Cardiac muscle cell (in vitro differentiated cells and primary cell): ENCODE measurements at regions not wholly inside any gene's neighbourhood (a gene's known extent, or its start where the extent isn't known, plus 50 kb on each side); places are given as distances from the start of the nearest gene placed in this dataset.

ENCODE experiments used
- DNase-seq, 2 donors: peaks; one replicate each; pipeline versions ENCODE4 v3.0.0 to v3.0.0-alpha.2; 2010 to 2017; ENCODE audit warnings: low read depth in 1 of 2, low spot score in 1 of 2
- H3K27ac ChIP-seq: fragments of 200-600 bp; sonication (generic); 2 replicates; pipeline ENCODE4 v1.5.1; 2016
- H3K27me3 ChIP-seq: fragments of 200-600 bp; sonication (generic); 2 replicates; pipeline ENCODE4 v1.6.0; 2016; ENCODE audit warnings: control low read depth
- H3K36me3 ChIP-seq: fragments of 200-600 bp; sonication (generic); 2 replicates; pipeline ENCODE4 v1.5.1; 2016; ENCODE audit warnings: control low read depth
- H3K4me1 ChIP-seq: fragments of 200-600 bp; sonication (generic); 2 replicates; pipeline ENCODE4 v1.8.1; 2017; ENCODE audit warnings: low read depth, mild to moderate bottlenecking, mixed run types
- H3K4me3 ChIP-seq: fragments of 200-600 bp; sonication (generic); 2 replicates; pipeline ENCODE4 v1.5.1; 2016; ENCODE audit warnings: mild to moderate bottlenecking
- H3K9me3 ChIP-seq: fragments of 200-600 bp; sonication (generic); 2 replicates; pipeline ENCODE4 v1.5.1; 2017; ENCODE audit warnings: low read depth, mild to moderate bottlenecking, control low read depth
- TF ChIP-seq, protein P1 (sequence below): IDR thresholded peaks from 2 replicates; pipeline ENCODE4 v1.5.1; 2012; ENCODE audit warnings: low read depth, mild to moderate bottlenecking, low read length

DNA sequence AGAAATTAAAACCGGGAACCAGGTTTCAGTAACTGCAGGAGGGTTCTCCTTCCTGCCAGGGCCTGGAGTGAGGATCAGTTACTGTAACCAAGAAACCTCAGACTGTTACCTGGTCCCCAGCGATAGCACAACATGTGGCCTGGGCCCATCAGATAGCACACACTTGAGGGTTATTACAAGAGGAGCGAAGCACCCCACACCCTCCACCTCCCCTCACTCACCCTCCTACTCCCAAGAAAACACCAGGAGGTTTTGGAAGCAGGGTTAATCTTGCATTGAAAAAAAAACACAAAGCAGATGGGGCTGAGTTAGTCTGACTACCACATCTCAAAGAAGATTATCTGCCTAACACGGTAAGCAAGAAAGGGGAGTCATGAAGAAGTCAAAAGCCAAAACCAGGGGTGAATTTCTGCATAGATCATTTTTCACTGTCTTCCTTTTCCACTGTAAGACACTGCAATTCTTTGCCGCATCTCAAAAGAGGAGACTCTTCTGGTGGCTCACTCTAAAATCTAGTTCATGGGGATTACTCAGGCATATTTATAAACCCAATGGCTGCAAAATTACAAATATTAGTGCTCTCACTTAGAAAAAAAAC lies 75.9 kb upstream of the DOCK9 start:
- peaks cover 7% of the 10 kb centered on the region for H3K4me1 ChIP-seq
- H3K4me3 ChIP-seq = no peak overlapping the region
- H3K36me3 ChIP-seq = no peaks in the 10 kb centered on the region
- TF ChIP-seq, protein P1, sequence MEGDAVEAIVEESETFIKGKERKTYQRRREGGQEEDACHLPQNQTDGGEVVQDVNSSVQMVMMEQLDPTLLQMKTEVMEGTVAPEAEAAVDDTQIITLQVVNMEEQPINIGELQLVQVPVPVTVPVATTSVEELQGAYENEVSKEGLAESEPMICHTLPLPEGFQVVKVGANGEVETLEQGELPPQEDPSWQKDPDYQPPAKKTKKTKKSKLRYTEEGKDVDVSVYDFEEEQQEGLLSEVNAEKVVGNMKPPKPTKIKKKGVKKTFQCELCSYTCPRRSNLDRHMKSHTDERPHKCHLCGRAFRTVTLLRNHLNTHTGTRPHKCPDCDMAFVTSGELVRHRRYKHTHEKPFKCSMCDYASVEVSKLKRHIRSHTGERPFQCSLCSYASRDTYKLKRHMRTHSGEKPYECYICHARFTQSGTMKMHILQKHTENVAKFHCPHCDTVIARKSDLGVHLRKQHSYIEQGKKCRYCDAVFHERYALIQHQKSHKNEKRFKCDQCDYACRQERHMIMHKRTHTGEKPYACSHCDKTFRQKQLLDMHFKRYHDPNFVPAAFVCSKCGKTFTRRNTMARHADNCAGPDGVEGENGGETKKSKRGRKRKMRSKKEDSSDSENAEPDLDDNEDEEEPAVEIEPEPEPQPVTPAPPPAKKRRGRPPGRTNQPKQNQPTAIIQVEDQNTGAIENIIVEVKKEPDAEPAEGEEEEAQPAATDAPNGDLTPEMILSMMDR = no peak
- H3K9me3 ChIP-seq = no peaks in the 10 kb centered on the region
- no peaks in the 10 kb centered on the region for H3K27me3 ChIP-seq
- no peak for DNase-seq
- no peak overlapping the region for H3K27ac ChIP-seq

DNA sequence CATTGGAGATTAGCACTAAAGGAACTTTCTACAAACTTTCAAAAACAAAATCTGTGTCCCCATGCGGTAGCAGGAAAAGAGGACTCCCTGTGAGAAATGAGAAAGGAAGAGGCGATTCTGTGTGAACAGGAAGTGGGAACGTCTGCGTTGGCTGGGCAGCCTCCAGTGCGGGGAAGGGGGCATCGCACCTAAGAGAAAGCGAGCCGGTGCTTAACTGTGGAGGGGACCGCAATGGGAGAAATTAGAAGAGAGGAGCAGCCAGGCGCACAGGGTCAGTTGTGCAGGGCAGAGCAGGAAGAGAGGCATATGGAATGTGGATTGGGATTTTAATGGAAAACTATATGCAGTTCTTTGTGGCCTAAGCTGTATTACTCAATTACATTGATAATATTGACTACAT lies 77.4 kb upstream of the DOCK9 start:
- TF ChIP-seq, protein P1 = no peak
- no peaks in the 10 kb centered on the region for H3K9me3 ChIP-seq
- H3K27ac ChIP-seq = peak overlapping the region; percentile 38
- no peak overlapping the region for H3K4me3 ChIP-seq
- no peaks in the 10 kb centered on the region for H3K36me3 ChIP-seq
- no peaks in the 10 kb centered on the region for H3K27me3 ChIP-seq
- peaks cover 7% of the 10 kb centered on the region for H3K4me1 ChIP-seq
- no peak for DNase-seq

DNA sequence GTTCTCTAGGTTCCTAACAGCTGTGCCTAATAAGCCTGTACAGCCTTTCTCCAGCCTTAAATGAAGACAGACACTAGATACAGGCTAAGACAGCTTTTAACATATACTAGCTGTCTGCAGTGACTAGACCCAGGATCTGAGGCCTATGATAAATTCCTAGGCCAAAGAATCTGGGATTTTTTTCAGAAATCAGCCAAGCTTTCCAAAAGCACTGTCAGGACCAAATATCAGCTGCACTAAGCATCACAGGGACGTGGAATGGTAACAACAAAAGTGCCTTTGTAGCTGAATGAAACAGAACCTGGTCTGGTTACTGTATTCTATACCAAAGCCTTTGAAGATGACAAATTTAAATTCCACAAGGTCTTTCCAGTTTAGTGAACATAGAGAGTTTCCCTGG lies 77.9 kb upstream of the DOCK9 start:
- H3K27ac ChIP-seq = peak overlapping the region; percentile 38
- DNase-seq = no peak
- TF ChIP-seq, protein P1 = no peak
- peaks cover 7% of the 10 kb centered on the region for H3K4me1 ChIP-seq
- H3K4me3 ChIP-seq = no peak overlapping the region
- H3K9me3 ChIP-seq = no peaks in the 10 kb centered on the region
- H3K36me3 ChIP-seq = no peaks in the 10 kb centered on the region
- H3K27me3 ChIP-seq = no peaks in the 10 kb centered on the region

DNA sequence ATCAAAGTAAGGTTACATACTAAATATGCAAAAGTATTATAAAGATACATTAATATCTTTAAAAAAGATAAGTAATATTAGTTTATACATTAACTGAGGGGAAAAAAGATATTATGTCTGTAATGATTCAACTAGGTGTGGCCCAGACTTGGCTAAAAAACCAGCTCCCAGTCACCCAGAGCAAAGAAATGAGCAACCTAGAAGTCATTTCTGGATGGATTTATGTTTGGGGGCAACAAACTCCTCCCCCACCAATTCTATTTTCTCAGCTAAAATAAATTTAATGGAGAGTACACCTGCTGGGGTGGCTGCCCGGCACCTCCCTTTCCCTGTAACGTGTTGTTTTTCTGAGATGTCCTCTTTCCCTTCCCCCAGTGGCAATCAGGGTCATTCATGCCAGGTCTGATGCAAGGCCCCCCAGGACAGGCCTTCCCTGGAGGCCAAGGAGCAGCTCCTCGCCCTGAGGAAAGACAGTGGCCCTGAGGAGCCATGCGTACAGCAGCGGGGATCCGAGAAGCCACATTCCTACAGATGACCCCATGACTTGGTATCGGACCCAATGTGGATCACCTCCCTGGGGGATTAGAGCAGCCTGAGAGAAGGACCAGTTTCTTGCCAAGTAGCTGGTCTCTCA lies 78.6 kb upstream of the DOCK9 start:
- H3K36me3 ChIP-seq = no peaks in the 10 kb centered on the region
- TF ChIP-seq, protein P1 = no peak

DNA sequence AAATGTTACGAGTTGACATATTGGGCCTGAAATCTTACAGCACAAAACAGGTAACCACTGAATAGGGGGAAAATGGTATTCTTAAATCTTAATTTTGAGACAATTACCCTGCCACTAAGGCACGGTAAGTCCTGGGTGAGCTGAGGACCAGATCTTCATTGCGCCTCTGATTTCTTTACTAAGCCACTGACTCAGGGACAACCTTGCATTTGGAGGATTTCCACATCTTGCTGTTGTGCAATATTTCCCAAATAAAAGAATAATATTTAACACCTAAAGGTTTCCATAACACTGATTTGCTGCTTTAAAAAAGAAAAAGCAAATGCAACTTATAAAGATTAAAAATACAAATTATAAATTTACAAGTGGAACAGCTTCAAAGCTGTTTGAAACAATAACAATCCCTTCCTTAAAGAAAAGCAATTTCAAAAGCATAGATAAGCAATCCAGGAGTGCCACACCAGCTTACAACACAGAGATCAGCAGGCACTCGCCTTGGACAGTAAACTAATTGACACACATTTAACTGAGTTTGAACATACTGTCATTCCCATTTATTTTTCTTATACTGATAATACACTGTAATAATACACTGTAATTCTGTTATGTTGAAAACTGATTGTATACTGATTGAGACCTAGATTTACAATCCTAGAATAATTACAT lies 79.6 kb upstream of the DOCK9 start:
- Histone ChIP-seq H3K36me3 (no peaks in the 10 kb centered on the region), H3K27ac (no peak overlapping the region), H3K4me1 (peaks cover 13% of the 10 kb centered on the region), H3K4me3 (no peak overlapping the region), H3K27me3 (no peaks in the 10 kb centered on the region), H3K9me3 (no peaks in the 10 kb centered on the region)
- peak in 1 of 2 donors; percentile 60 for DNase-seq
- TF ChIP-seq, protein P1 = no peak

More for the DNA sequence above, 78.6 kb upstream of the DOCK9 start:
- DNase-seq = no peak
- peaks cover 13% of the 10 kb centered on the region for H3K4me1 ChIP-seq
- H3K9me3 ChIP-seq = no peaks in the 10 kb centered on the region
- H3K27me3 ChIP-seq = no peaks in the 10 kb centered on the region
- H3K27ac ChIP-seq = no peak overlapping the region
- no peak overlapping the region for H3K4me3 ChIP-seq
